H1 (cell line): ENCODE measurements at regions not wholly inside any gene's neighbourhood (a gene's known extent, or its start where the extent isn't known, plus 50 kb on each side); places are given as distances from the start of the nearest gene placed in this dataset.

Experiments
- CTCF ChIA-PET: fragments of 300-600 bp; sonication (Branson Sonifier 250); formaldehyde crosslinking; loops from one replicate; lab custom pipeline; 2021; ENCODE audit not compliant: partially characterized antibody; lab: Charles Lee
- POLR2A ChIA-PET: fragments of 300-600 bp; sonication (Branson Sonifier 250); formaldehyde crosslinking; loops from one replicate; lab custom pipeline; 2021; ENCODE audit warnings: inconsistent platforms; ENCODE audit not compliant: partially characterized antibody; lab: Charles Lee
- DNase-seq, 2 experiments: peaks; one replicate each; pipeline versions ENCODE4 v3.0.0 to v3.0.0-alpha.2; 2010 to 2022; ENCODE audit warnings: low spot score in 2 of 2, low read depth in 1 of 2, mixed read lengths in 1 of 2
- FAIRE-seq: peaks from 2 replicates; lab custom pipeline; 2011; peaks lifted over from hg19 to GRCh38; lab: Jason Lieb, UNC
- H2AFZ ChIP-seq: 2 replicates; pipeline ENCODE4 v1.8.1; 2012; ENCODE audit warnings: low read length, inconsistent platforms
- H2AK5ac ChIP-seq: 2 replicates; pipeline ENCODE4 v1.6.1; 2013; ENCODE audit warnings: low read depth, low read length
- H2BK120ac ChIP-seq: replicated peaks from 2 replicates; pipeline ENCODE3; 2013; ENCODE audit warnings: low read depth, low read length, inconsistent platforms
- H2BK12ac ChIP-seq: 2 replicates; pipeline ENCODE4 v1.6.1; 2013; ENCODE audit warnings: low read depth, low read length
- H2BK15ac ChIP-seq: 2 replicates; pipeline ENCODE4 v1.6.1; 2013; ENCODE audit warnings: low read length
- H2BK20ac ChIP-seq: 2 replicates; pipeline ENCODE4 v1.6.1; 2013; ENCODE audit warnings: low read length
- H2BK5ac ChIP-seq: 2 replicates; pipeline ENCODE4 v1.6.1; 2013; ENCODE audit warnings: low read depth, low read length
- H3K14ac ChIP-seq: 2 replicates; pipeline ENCODE4 v1.6.1; 2013; ENCODE audit warnings: inconsistent platforms; ENCODE audit not compliant: insufficient read length
- H3K18ac ChIP-seq: 2 replicates; pipeline ENCODE4 v1.6.1; 2013; ENCODE audit warnings: low read length; ENCODE audit errors: extremely low read depth
- H3K23ac ChIP-seq: 2 replicates; pipeline ENCODE4 v1.6.1; 2013; ENCODE audit warnings: inconsistent platforms; ENCODE audit not compliant: insufficient read length
- H3K23me2 ChIP-seq: 2 replicates; pipeline ENCODE4 v1.6.1; 2013; ENCODE audit warnings: low read depth, low read length
- H3K27ac ChIP-seq: 2 replicates; pipeline ENCODE4 v1.6.1; 2011; ENCODE audit warnings: low read depth, low read length, inconsistent platforms
- H3K27me3 ChIP-seq, 4 experiments: replicated peaks in 1 of 4; 1 replicate in 1 of 4; 2 replicates in 3 of 4; pipeline versions ENCODE4 v1.6.1 to v1.8.1; 2011 to 2013; ENCODE audit warnings: low read length in 3 of 4, mild to moderate bottlenecking in 3 of 4, inconsistent platforms in 2 of 4, mixed read lengths in 2 of 4, moderate library complexity in 1 of 4; ENCODE audit not compliant: control insufficient read depth in 3 of 4, insufficient read depth in 3 of 4; ENCODE audit errors: extremely low read depth in 1 of 4
- H3K36me3 ChIP-seq, 4 experiments: 2 replicates each; pipeline versions ENCODE4 v1.6.1 to v1.8.1; 2011 to 2013; ENCODE audit warnings: mild to moderate bottlenecking in 4 of 4, low read length in 3 of 4, moderate library complexity in 2 of 4, control low read depth in 1 of 4, inconsistent platforms in 1 of 4; ENCODE audit not compliant: insufficient read depth in 4 of 4, control insufficient read depth in 2 of 4
- H3K4ac ChIP-seq: replicated peaks from 2 replicates; pipeline ENCODE3; 2013; ENCODE audit warnings: low read length, low read depth, mixed read lengths, inconsistent platforms; ENCODE audit not compliant: insufficient read length
- H3K4me1 ChIP-seq, 4 experiments: replicated peaks in 1 of 4; 1 replicate in 1 of 4; 2 replicates in 3 of 4; pipeline versions ENCODE4 v1.6.1 to v1.8.1; 2011 to 2013; ENCODE audit warnings: low read length in 3 of 4, inconsistent platforms in 2 of 4, mixed read lengths in 1 of 4; ENCODE audit not compliant: insufficient read depth in 4 of 4, control insufficient read depth in 3 of 4
- H3K4me2 ChIP-seq, 2 experiments: 2 replicates each; pipeline versions ENCODE4 v1.6.1 to v1.8.1; 2011 to 2013; ENCODE audit warnings: low read depth in 2 of 2, low read length in 2 of 2, control low read depth in 1 of 2, inconsistent platforms in 1 of 2, mild to moderate bottlenecking in 1 of 2; ENCODE audit not compliant: insufficient read depth in 1 of 2
- H3K4me3 ChIP-seq, 4 experiments: fragments of 200-600, 300-600 bp in 1 of 4; sonication (generic), shearing (Covaris generic), sonication (Bioruptor Twin) in 1 of 4; 2 replicates each; pipeline versions ENCODE4 v1.5.1 to v1.8.1; 2011 to 2016; ENCODE audit warnings: low read length in 4 of 4, low read depth in 3 of 4, control low read depth in 2 of 4, inconsistent platforms in 2 of 4, mild to moderate bottlenecking in 2 of 4, mixed read lengths in 1 of 4, moderate library complexity in 1 of 4; ENCODE audit not compliant: insufficient read depth in 2 of 4; ENCODE audit errors: extremely low read depth in 1 of 4
- H3K56ac ChIP-seq: replicated peaks from 2 replicates; pipeline ENCODE3; 2013; ENCODE audit warnings: low read depth, mild to moderate bottlenecking, mixed read lengths, low read length, inconsistent platforms; ENCODE audit not compliant: insufficient read length
- H3K79me1 ChIP-seq: 2 replicates; pipeline ENCODE4 v1.6.1; 2013; ENCODE audit warnings: low read depth, low read length, control low read depth
- H3K79me2 ChIP-seq, 2 experiments: 2 replicates each; pipeline versions ENCODE4 v1.6.1 to v1.8.1; 2012 to 2013; ENCODE audit warnings: low read length in 2 of 2, mild to moderate bottlenecking in 2 of 2, inconsistent platforms in 1 of 2; ENCODE audit not compliant: insufficient read depth in 2 of 2, control insufficient read depth in 1 of 2
- H3K9ac ChIP-seq, 4 experiments: replicated peaks in 1 of 4; 1 replicate in 1 of 4; 2 replicates in 3 of 4; pipeline versions ENCODE4 v1.6.1 to v1.8.1; 2011 to 2013; ENCODE audit warnings: low read depth in 3 of 4, low read length in 3 of 4, control low read depth in 2 of 4, mild to moderate bottlenecking in 2 of 4, moderate library complexity in 2 of 4, inconsistent platforms in 1 of 4; ENCODE audit errors: extremely low read depth in 1 of 4
- H3K9me3 ChIP-seq, 2 experiments: 2 replicates each; pipeline versions ENCODE4 v1.6.1 to v1.8.1; 2012 to 2013; ENCODE audit warnings: mild to moderate bottlenecking in 2 of 2, moderate library complexity in 2 of 2, control low read depth in 1 of 2, inconsistent platforms in 1 of 2, low read depth in 1 of 2, low read length in 1 of 2, mixed read lengths in 1 of 2; ENCODE audit not compliant: insufficient read depth in 2 of 2
- H4K20me1 ChIP-seq, 2 experiments: replicated peaks in 1 of 2; 2 replicates each; pipeline versions ENCODE3 to v1.8.1; 2011 to 2013; ENCODE audit warnings: inconsistent platforms in 2 of 2, low read length in 2 of 2, mild to moderate bottlenecking in 1 of 2; ENCODE audit not compliant: insufficient read depth in 2 of 2, control insufficient read depth in 1 of 2
- H4K5ac ChIP-seq: 2 replicates; pipeline ENCODE4 v1.6.1; 2013; ENCODE audit warnings: low read length, low read depth, mixed read lengths, inconsistent platforms; ENCODE audit not compliant: insufficient read length
- H4K8ac ChIP-seq: 2 replicates; pipeline ENCODE4 v1.8.0; 2013; ENCODE audit warnings: mild to moderate bottlenecking, moderate library complexity, low read length, inconsistent platforms; ENCODE audit not compliant: insufficient read depth; ENCODE audit errors: extremely low read depth
- H4K91ac ChIP-seq: replicated peaks from 2 replicates; pipeline ENCODE3; 2013; ENCODE audit warnings: low read length, mixed read lengths, inconsistent platforms; ENCODE audit not compliant: insufficient read length
- ATF3 ChIP-seq: IDR thresholded peaks from 2 replicates; pipeline ENCODE4 v1.6.1; 2011; ENCODE audit warnings: low read depth, mild to moderate bottlenecking, low read length; ENCODE audit not compliant: insufficient read depth
- CBX5 ChIP-seq: fragments of 300-800, 300-1000 bp; sonication (generic); IDR thresholded peaks from 2 replicates; pipeline ENCODE4 v1.7.1; 2016; ENCODE audit warnings: antibody characterized with exemption, low read length, low read depth
- CHD1 ChIP-seq: IDR thresholded peaks from 2 replicates; pipeline ENCODE4 v1.6.1; 2012; ENCODE audit warnings: low read depth, low read length, improper control_type of control experiment
- CHD2 ChIP-seq: IDR thresholded peaks from 2 replicates; pipeline ENCODE4 v1.6.1; 2012; ENCODE audit warnings: low read length, improper control_type of control experiment
- FOSL1 ChIP-seq: IDR thresholded peaks from 2 replicates; pipeline ENCODE4 v1.6.1; 2011; ENCODE audit warnings: mild to moderate bottlenecking, low read depth, low read length, moderate library complexity; ENCODE audit not compliant: insufficient read depth
- GABPA ChIP-seq: IDR thresholded peaks from 2 replicates; pipeline ENCODE4 v1.6.1; 2011; ENCODE audit warnings: mild to moderate bottlenecking, low read length, moderate library complexity, borderline replicate concordance; ENCODE audit not compliant: insufficient read depth
- NRF1 ChIP-seq: IDR thresholded peaks from 2 replicates; pipeline ENCODE4 v1.6.1; 2011; ENCODE audit warnings: mild to moderate bottlenecking, low read depth, low read length, improper control_type of control experiment
- PHF8 ChIP-seq: fragments of 200-600 bp; sonication (generic); conservative IDR thresholded peaks from 2 replicates; pipeline ENCODE4 v1.7.1; 2012; ENCODE audit warnings: low read depth, mild to moderate bottlenecking, inconsistent platforms, low read length, moderate library complexity
- POU5F1 ChIP-seq: IDR thresholded peaks from 2 replicates; pipeline ENCODE4 v1.6.1; 2011; ENCODE audit warnings: low read depth, mild to moderate bottlenecking, low read length, moderate library complexity
- RFX5 ChIP-seq: IDR thresholded peaks from 2 replicates; pipeline ENCODE4 v1.6.1; 2011; ENCODE audit warnings: low read depth, low read length, improper control_type of control experiment, borderline replicate concordance
- SAP30 ChIP-seq: fragments of 300-600 bp; sonication (generic); IDR thresholded peaks from 2 replicates; pipeline ENCODE4 v1.7.1; 2012; ENCODE audit warnings: low read length, moderate library complexity, mild to moderate bottlenecking, inconsistent platforms; ENCODE audit not compliant: insufficient read depth, insufficient replicate concordance
- SIX5 ChIP-seq: IDR thresholded peaks from 2 replicates; pipeline ENCODE4 v1.6.1; 2011; ENCODE audit warnings: mild to moderate bottlenecking, low read depth, low read length
- SP2 ChIP-seq: IDR thresholded peaks from 2 replicates; pipeline ENCODE4 v1.6.1; 2012; ENCODE audit warnings: mild to moderate bottlenecking, low read length, inconsistent platforms
- TAF7 ChIP-seq: optimal IDR thresholded peaks from 2 replicates; pipeline ENCODE3; 2011; ENCODE audit warnings: low read depth, mild to moderate bottlenecking, inconsistent platforms, low read length, moderate library complexity, borderline replicate concordance
- YY1 ChIP-seq: IDR thresholded peaks from 2 replicates; pipeline ENCODE4 v1.6.1; 2011; ENCODE audit warnings: low read depth, mild to moderate bottlenecking, low read length
- WGBS, 2 experiments: shearing (Covaris generic) in 1 of 2; methylation state at CpG; one replicate each; pipeline versions ENCODE4 v1.1.6 to v1.1.7; 2013 to 2015; ENCODE audit warnings: low lambda C conversion rate in 2 of 2, mixed read lengths in 2 of 2, inconsistent platforms in 1 of 2, low coverage in 1 of 2, missing lambda C conversion rate in 1 of 2; ENCODE audit not compliant: insufficient replicate concordance in 2 of 2, insufficient coverage in 1 of 2, insufficient read length in 1 of 2; ENCODE audit errors: extremely low coverage in 1 of 2, missing lambda C conversion rate in 1 of 2; 5-methylcytosine and 5-hydroxymethylcytosine counted together

GRCh38 chr9:107976767-107977166 is 487.2 kb upstream of the KLF4 start:
- no peaks in the 10 kb centered on the region for H3K27me3 ChIP-seq
- H3K4ac ChIP-seq = no peak overlapping the region
- no peaks in the 10 kb centered on the region for H3K79me2 ChIP-seq
- H2AK5ac ChIP-seq = no peak overlapping the region
- WGBS, 2 experiments = 100% methylated on average over 1 of the region's 1 CpG; no CpG with 5 or more reads in 1 of the 2 experiments
- H3K9ac ChIP-seq = no peak overlapping the region
- 0 out of 2 replicates have a peak overlapping the region, but pooled peaks have one; percentile 53 for H2BK20ac ChIP-seq
- no peak overlapping the region for H2BK5ac ChIP-seq
- H3K4me3 ChIP-seq = no peak overlapping the region
- no peak overlapping the region for H3K4me2 ChIP-seq
- H2BK15ac ChIP-seq = no peak overlapping the region
- FAIRE-seq (no peak), DNase-seq (no peak)
- no peaks in the 10 kb centered on the region for H3K36me3 ChIP-seq
- H3K27ac ChIP-seq = no peak overlapping the region
- H3K18ac ChIP-seq = no peak overlapping the region
- H3K14ac ChIP-seq = no peak overlapping the region
- CTCF ChIA-PET = interaction anchor here (0.6 to 0.9 kb wide), 2 partner anchors 96 to 193 kb away, joined by 3 read pairs; no protein-coding TSS in a partner anchor
- H3K79me1 ChIP-seq = no peaks in the 10 kb centered on the region
- no peak overlapping the region for H2AFZ ChIP-seq
- H4K8ac ChIP-seq = no peak overlapping the region
- H3K4me1 ChIP-seq = peaks cover 0 to 3% (median 1%) of the 10 kb centered on the region in 4 experiments; a peak in 2 of 7 replicates
- H4K91ac ChIP-seq = no peak overlapping the region
- POLR2A ChIA-PET = no interaction called here
- H3K9me3 ChIP-seq = no peaks in the 10 kb centered on the region
- H2BK120ac ChIP-seq = no peak overlapping the region
- H3K56ac ChIP-seq = no peak overlapping the region
- H3K23me2 ChIP-seq = no peaks in the 10 kb centered on the region
- H2BK12ac ChIP-seq = no peak overlapping the region
- no peak overlapping the region for H3K23ac ChIP-seq
- H4K20me1 ChIP-seq = no peaks in the 10 kb centered on the region
- no peak overlapping the region for H4K5ac ChIP-seq
- TF ChIP-seq SP2 = no peak
- no peak for TF ChIP-seq PHF8
- TF ChIP-seq ATF3 = no peak
- TF ChIP-seq YY1 = no peak
- TF ChIP-seq CHD2 = no peak
- no peak for TF ChIP-seq RFX5
- no peak for TF ChIP-seq TAF7
- no peak for TF ChIP-seq CHD1
- TF ChIP-seq POU5F1 = no peak
- TF ChIP-seq CBX5 = no peak
- no peak for TF ChIP-seq GABPA
- no peak for TF ChIP-seq NRF1
- TF ChIP-seq SAP30 = no peak
- no peak for TF ChIP-seq FOSL1
- TF ChIP-seq SIX5 = no peak
